ENCODE measurements at regions not wholly inside any gene's neighbourhood (a gene's known extent, or its start where the extent isn't known, plus 50 kb on each side); places are given as distances from the start of the nearest gene placed in this dataset.

GRCh38 chr4:144399927-144400326 lies 246.0 kb upstream of the HHIP start:
- TF ChIP-seq ZNF639 (CRISPR knock-in tag; conservative IDR thresholded peaks at IDR 0.05) (no peak), GTF2F1 (IDR thresholded peaks at IDR 0.05; ENCODE audit: low read length) (no peak)
